ENCODE measurements at regions not wholly inside any gene's neighbourhood (a gene's known extent, or its start where the extent isn't known, plus 50 kb on each side); places are given as distances from the start of the nearest gene placed in this dataset.
A peak's percentile ranks its signal among the peaks of the same experiment; 100 is the strongest.
"Not testable (repeated sequence)": the region's sequence is repeated elsewhere in the genome, so short reads cannot be mapped to it uniquely, and the experiment has no call there.

GRCh38 chr4:181119186-181119585, 1124.0 kb upstream of the TENM3 start:
- no peak for DNase-seq (ENCODE audit: low spot score)

GRCh38 chr4:181121733-181122132, 1121.5 kb upstream of the TENM3 start:
- no peak for DNase-seq (ENCODE audit: low spot score)

GRCh38 chr4:181127171-181127570, 1116.0 kb upstream of the TENM3 start:
- no peak for DNase-seq (ENCODE audit: low spot score)

GRCh38 chr4:181130317-181130716, 1112.9 kb upstream of the TENM3 start:
- not testable (repeated sequence) for DNase-seq (ENCODE audit: low spot score)

DNA sequence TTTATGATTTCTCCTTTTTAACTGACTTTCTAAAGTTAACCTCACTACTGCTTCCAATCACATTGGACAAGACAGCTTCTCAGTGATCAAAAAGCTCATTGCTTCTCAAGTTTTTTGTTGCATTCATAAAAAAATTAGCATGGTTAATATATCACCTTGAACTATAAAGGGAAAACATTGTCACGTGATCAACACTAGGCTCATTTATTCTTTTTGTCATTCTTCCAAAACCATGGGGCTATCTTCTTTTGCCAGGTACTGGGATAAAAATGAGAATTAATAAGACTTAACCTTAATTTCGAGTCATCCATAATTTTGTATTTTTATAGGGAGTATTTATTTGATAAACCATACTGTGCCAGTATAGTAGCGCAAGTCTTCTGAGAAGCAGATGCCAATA, 1105.9 kb upstream of the TENM3 start:
- DNase-seq (ENCODE audit: low spot score): no peak

DNA sequence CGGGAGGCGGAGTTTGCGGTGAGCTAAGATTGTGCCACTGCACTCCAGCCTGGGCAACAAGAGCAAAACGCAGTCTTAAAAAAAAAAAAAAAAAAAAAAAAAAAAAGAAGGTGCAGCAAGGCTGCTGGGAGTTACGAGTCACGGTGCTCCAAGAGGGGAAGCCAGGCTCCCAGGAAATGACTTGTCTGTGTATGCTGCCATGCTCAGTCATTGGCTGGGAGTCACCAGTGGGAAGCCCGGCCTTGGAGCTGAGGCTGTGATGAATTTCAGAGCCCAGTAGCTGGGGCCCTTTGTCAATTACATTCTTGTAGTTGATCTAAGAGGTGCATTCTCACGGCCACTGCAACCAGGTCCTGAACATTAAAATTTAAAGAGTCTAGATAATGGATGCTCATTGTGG, 1105.1 kb upstream of the TENM3 start:
- no peak for DNase-seq (ENCODE audit: low spot score)

DNA sequence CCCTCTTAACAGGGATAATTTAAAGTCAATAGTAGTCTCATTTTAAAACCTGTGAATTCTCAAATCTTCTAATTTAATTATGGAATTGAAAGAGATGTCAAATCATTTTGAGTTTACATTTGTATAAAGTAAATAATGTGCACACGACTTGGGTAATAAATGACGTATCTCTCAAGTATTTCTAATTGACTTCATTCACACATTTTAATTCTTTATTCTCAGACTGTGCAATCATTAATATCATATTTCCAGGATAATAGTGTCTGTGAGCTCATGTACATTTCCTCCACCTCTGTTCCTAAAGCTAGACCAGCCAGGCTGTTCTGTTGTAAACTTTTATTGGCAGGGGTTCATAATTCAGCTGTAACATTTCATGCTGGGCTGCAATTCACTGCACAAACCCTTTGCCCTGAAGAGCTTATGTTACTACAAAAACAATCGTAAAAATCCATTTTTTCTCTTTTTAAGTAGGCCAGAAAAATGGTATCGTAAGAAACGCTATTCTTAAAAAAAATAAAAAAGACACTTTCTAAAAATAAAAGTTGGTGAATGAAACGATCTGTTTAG, 1103.1 kb upstream of the TENM3 start:
- DNase-seq (ENCODE audit: low spot score): no peak

DNA sequence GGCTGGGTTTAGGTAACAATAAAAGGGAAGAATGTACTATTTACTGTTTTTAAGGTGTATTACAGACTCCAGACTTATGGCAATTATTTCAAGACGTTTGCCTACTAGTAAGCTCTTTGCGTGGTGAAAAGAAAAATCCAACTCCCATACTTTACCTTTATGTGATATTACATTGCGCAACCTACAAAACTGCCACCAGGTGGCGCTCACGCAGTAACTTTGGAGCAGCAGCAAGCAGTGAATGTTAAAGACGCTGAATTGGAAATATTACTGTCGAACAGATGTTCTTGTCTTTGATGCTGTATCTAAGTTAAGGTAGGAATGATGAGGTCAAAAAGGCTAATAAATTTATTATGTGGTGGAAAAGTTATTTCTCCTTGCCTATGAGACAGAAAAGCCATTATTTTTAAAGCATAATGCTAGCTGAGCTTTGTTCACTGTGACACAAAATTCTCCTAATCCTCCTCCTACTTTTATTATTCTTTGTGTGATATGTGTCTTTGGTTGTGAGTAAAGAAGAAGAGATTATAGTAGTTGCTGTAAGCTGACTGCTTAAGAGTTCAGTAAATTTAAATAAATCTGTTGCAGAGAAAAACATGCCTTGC, 1099.8 kb upstream of the TENM3 start:
- peak; percentile 63 for DNase-seq (ENCODE audit: low spot score)

GRCh38 chr4:181146051-181146450, 1097.2 kb upstream of the TENM3 start:
- no peak for DNase-seq (ENCODE audit: low spot score)

DNA sequence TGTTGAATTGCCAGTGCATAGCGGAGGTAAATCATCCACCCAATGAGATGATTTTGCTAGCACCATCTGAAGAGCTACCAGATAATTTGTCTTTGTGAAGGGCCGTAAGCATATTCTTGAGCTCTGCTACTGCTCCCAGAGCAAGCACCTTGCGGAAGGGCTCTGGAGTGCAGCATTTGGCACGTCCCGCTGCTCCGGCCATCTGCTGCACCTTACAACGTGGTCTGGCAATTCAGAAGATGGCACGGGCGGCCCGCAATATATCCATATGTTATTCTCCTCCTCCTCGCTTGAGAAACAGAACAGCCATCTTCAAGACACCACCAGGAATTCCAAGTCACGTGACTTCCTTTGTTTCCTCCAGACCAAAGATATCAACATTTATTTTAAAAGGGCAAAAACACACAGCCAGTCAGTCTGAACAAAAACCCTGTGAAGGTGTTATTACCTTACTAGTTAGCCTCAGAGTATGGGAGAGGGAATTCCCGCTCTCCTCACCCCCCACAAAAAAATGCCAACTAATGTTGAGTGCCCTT, 1095.7 kb upstream of the TENM3 start:
- no peak for DNase-seq (ENCODE audit: low spot score)

- no peak for DNase-seq (ENCODE audit: low spot score)
These were observed 1094.7 kb upstream of the TENM3 start for GRCh38 chr4:181148470-181148869.

DNA sequence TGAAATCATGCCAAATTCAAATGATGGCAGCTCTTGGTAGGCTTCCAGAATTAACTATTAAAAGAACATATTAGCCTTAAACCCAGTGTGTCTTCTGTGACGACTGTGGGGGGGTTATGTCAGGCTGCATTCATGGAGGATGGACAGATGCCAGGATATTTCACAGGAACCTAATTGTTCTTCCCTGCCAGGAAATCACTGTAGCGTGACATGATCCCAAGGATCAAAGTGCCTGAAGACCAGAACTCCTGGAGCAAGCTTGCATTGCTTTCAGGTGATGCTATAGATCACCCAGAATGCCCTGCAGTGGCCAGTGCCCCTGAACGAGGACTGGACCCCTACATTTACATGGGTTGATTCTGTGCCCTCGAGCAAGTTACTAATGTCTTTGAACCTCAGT, 1093.0 kb upstream of the TENM3 start:
- DNase-seq (ENCODE audit: low spot score): no peak

DNA sequence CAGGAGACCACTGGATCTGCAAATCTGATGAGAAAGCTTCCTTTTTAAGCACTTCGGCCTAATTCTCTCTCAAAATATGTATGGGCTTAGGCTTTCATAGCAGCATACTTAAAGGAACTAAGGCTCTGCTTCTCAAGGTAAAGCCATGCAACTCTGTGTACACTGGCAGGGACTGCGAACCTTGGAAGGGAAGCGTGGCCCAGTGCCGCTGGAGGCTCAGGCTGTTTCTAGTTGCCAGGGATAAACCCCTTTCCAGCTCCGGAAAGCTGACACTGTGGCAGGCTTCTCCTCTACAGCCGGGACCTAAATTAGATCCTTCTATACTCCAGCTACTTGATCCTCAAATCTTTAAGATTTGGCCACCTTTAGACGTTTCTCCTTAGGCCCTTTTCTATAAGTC, 1091.3 kb upstream of the TENM3 start:
- DNase-seq (ENCODE audit: low spot score): no peak

DNA sequence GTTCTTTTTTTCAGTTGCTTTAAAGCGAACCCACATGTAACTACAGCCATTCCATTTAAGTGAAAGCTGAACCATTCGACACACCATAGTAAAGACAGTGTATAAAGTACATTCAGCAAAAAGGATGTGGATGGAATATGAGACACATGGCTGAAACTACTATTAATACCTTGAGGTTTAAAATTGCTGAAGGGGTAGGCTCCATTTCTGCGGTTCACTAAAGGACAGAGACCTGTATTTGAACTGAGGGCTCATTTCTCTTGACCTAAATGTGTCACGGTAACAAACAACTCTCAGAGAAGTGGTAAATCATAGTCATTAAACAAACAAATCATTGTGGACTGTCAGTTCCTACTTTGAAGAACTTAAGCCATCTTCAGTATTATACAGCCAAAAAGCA, 1085.6 kb upstream of the TENM3 start:
- no peak for DNase-seq (ENCODE audit: low spot score)

DNA sequence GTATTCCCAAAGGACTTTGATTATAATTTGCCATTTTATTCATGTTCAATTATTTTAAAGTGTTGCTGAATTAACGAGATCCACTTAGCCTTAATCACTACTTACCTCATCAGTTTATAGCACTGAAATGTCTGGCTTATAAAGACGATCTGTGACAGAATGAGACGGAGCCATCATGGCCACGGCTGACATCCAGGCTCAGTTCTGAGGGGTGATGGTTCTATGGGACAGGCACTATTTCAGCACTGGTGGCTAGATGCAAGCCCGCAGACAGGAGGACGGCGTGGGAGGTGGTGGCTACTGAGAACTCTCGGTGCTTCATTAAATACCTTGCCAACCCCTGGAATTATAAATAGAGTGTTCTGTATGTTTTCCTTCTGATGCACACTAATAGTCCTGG, 1084.2 kb upstream of the TENM3 start:
- no peak for DNase-seq (ENCODE audit: low spot score)

DNA sequence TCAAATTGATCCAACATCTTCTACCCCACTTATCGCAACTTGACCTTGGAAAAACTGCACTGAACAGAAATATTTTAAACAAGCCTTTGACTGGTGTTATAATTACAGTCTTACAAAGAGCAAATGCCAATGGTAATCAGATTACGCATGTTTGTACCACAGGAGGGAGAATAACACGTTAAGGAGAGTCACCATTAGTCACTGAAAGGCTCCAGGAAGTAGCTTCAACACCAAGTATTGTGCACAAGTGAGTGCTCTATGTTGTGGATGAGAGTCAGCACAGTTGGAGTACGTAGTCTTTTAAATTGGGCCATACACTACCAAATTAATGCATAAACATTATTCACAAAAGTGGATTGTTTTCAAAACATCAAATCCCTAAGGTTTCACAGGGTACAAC, 1081.5 kb upstream of the TENM3 start:
- no peak for DNase-seq (ENCODE audit: low spot score)

- DNase-seq (ENCODE audit: low spot score): no peak
These were observed 1080.9 kb upstream of the TENM3 start for GRCh38 chr4:181162266-181162665.

- no peak for DNase-seq (ENCODE audit: low spot score)
These were observed 1080.5 kb upstream of the TENM3 start for GRCh38 chr4:181162676-181163075.

DNA sequence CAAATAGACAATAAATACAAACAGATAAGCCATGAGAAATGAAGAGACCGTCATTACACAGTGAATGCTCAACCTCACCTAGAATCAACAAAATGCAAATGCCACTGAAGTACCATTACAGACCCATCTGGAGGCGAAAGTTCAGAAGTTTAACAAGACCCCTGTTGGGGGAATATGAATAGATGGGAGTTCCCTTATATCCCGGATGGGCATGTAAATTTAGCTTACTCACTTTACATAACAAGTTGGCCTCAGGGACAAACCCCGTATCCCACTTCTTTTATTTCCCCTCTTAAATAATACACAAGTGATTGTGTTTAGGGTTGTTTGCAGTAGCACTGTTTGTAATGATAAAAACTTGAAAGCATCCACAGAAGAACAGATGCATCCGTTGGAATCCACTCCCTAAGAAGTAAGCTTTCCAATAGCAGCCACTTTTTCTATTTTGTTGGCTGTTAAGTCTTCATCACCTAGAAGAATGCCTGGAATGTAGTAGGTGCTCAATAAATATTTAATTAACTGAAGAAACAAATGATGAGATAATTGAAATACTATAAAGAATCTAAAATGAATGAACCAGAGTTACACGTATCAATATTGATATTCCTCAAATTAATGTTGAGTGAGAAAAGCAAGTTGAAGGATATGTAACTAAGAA, 1076.3 kb upstream of the TENM3 start:
- no peak for DNase-seq (ENCODE audit: low spot score)

DNA sequence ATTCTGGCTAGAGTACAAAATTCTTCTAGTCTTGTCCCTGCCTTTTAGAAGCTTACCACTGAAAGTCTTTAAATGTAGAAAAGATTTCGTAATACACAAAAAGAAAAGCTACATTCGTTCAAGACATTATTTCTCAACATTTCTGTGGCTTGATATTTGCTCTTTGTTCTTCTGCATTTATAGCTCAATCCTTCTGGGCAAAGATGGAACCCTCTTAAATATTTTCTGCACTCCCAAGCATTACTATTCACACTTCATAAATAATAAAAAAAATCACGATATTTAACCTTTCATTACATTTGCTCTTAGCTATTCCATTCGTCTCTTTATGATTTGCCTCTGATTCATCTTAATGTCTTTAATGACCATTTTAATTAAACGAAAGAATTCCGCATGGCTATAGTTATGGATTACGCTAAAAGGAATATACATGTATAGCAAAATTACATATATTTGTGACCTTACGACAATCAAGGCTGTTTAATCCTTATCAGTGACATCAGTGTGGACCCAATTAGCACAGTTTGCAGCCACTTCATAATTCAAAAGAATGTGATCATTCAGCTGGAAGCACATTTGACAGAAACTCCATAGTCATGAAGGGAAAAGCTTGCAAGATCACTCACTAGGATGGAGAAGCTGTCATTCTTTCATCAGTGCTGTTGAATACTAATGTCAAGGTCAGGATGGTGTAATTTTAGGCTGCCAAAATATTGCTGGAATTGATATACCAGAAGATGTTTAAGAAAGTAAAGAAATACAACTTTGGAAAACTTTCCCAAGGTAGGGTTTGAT, 1075.0 kb upstream of the TENM3 start:
- DNase-seq (ENCODE audit: low spot score): no peak

GRCh38 chr4:181173046-181173445, 1070.2 kb upstream of the TENM3 start:
- no peak for DNase-seq (ENCODE audit: low spot score)

DNA sequence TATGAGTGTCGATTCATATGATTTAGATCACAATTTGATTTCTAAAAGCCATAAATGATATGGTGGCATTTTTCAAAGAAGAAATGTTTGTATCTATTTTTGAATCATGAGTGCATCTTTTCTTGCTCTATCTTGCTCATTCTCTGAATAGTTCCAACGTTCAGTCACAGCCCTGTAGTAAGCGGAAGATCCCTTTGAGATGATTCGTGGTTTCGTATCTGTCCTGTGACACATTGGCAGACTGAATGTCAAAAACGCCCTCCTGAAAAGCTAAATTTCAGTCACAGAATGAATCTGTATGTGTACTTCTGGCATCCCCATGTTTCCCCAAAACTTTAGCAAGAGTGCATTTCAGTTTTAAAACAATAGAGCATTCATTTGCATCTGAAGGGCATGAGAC, 1066.9 kb upstream of the TENM3 start:
- DNase-seq (ENCODE audit: low spot score): no peak

DNA sequence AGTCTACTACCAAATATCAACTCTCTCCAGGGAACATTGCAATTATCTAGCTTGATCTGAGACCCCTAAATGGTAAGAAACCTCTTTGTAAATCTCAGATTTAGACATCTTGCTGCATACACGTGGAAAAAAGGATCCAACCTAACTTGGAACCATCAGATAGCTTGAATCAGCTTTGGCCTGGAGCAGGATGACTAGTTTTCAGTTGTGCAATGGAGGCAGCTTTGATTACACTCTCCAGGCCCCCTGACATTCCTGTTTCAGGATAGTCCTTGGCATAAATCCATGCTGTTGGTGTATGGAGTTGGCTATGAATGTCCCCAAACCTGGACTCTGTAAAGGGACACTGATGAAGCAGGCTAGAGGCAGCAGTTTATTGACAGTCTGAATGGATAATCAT, 1061.9 kb upstream of the TENM3 start:
- no peak for DNase-seq (ENCODE audit: low spot score)

Measured in globus pallidus (tissue), 1 donor.